HCT116 (cell line): ENCODE measurements at regions not wholly inside any gene's neighbourhood (a gene's known extent, or its start where the extent isn't known, plus 50 kb on each side); places are given as distances from the start of the nearest gene placed in this dataset.

Experiments
- ATAC-seq: fragments of 200-7000 bp; cut with Tn5 transposase; 2 replicates; pipeline ENCODE4 v1.9.1; 2020; ENCODE audit warnings: mild to moderate bottlenecking, moderate library complexity
- BruUV-seq: library from RNA; stranded (reverse); fragments of 400-500 nt; replicated peaks from 2 replicates; lab custom pipeline; 2021; lab: Mats Ljungman, UMichigan
- CTCF ChIA-PET: fragments of 300-600 bp; sonication (Branson Sonifier 250); formaldehyde crosslinking; loops from one replicate; lab custom pipeline; 2021; ENCODE audit warnings: antibody characterized with exemption; lab: Charles Lee
- POLR2A ChIA-PET: fragments of 300-600, 350-600 bp; sonication (Branson Sonifier 250); formaldehyde crosslinking; loops from one replicate; lab custom pipeline; 2021; ENCODE audit warnings: antibody characterized with exemption; lab: Charles Lee
- RAD21 ChIA-PET, 2 experiments: fragments of 300-600 bp; sonication (Branson Sonifier 250); formaldehyde crosslinking; loops; one replicate each; lab custom pipeline; 2023; ENCODE audit warnings: low total read pairs in 2 of 2; ENCODE audit not compliant: uncharacterized antibody in 2 of 2, unreplicated experiment in 2 of 2, low non-redundant PET in 1 of 2; lab: Charles Lee
- DNase-seq: peaks from one replicate; pipeline ENCODE4 v3.0.0-alpha.2; 2010; ENCODE audit warnings: low read depth, low spot score
- H2AFZ ChIP-seq: fragments of 200-600 bp; shearing (Covaris generic), sonication (generic); 2 replicates; pipeline ENCODE4 v1.6.1; 2017; ENCODE audit warnings: low read depth, mixed run types, mixed read lengths, antibody characterized with exemption, low read length; ENCODE audit not compliant: poor library complexity, severe bottlenecking
- H3K27ac ChIP-seq: 2 replicates; pipeline ENCODE4 v1.5.1; 2012; ENCODE audit warnings: low read depth, low read length
- H3K27me3 ChIP-seq: fragments of 200-600 bp; sonication (generic); 2 replicates; pipeline ENCODE4 v1.6.1; 2016; ENCODE audit warnings: mixed run types, low read length, mixed read lengths; ENCODE audit not compliant: insufficient read depth
- H3K36me3 ChIP-seq, 2 experiments: fragments of 200-500 bp in 1 of 2; fragments of 200-600 bp in 1 of 2; sonication (Bioruptor generic) in 1 of 2; sonication (generic) in 1 of 2; 2 replicates each; pipeline versions ENCODE4 v1.5.1 to v1.6.1; 2014 to 2016; ENCODE audit warnings: low read length in 2 of 2, inconsistent platforms in 1 of 2, mixed read lengths in 1 of 2, mixed run types in 1 of 2; ENCODE audit not compliant: insufficient read depth in 2 of 2, control insufficient read depth in 1 of 2
- H3K4me1 ChIP-seq, 2 experiments: fragments of 200-600 bp in 1 of 2; sonication (generic) in 1 of 2; 2 replicates each; pipeline versions ENCODE4 v1.5.1 to v1.6.1; 2012 to 2017; ENCODE audit warnings: low read length in 2 of 2, inconsistent platforms in 1 of 2, mild to moderate bottlenecking in 1 of 2, mixed read lengths in 1 of 2, mixed run types in 1 of 2, moderate library complexity in 1 of 2; ENCODE audit not compliant: insufficient read depth in 2 of 2, control insufficient read depth in 1 of 2
- H3K4me2 ChIP-seq: fragments of 200-600 bp; sonication (generic); 2 replicates; pipeline ENCODE4 v1.6.1; 2017; ENCODE audit warnings: mixed run types, low read length, mixed read lengths
- H3K4me3 ChIP-seq, 2 experiments: fragments of 200-600 bp in 1 of 2; sonication (generic) in 1 of 2; replicated peaks in 1 of 2; 2 replicates each; pipeline ENCODE4 v1.5.1; 2011 to 2016; ENCODE audit warnings: low read length in 2 of 2, control low read depth in 1 of 2, low read depth in 1 of 2, mild to moderate bottlenecking in 1 of 2, mixed read lengths in 1 of 2, mixed run types in 1 of 2
- H3K79me2 ChIP-seq: fragments of 200-600 bp; sonication (generic); 2 replicates; pipeline ENCODE4 v1.6.1; 2017; ENCODE audit warnings: mild to moderate bottlenecking, mixed run types, low read length, moderate library complexity, mixed read lengths; ENCODE audit not compliant: insufficient read depth
- H3K9ac ChIP-seq: fragments of 200-600 bp; sonication (generic); 2 replicates; pipeline ENCODE4 v1.6.1; 2016; ENCODE audit warnings: low read length, mixed read lengths
- H3K9me2 ChIP-seq: fragments of 200-600 bp; sonication (generic), shearing (Covaris generic); 2 replicates; pipeline ENCODE4 v1.6.1; 2017; ENCODE audit warnings: mixed run types, mild to moderate bottlenecking, moderate library complexity; ENCODE audit not compliant: insufficient read depth
- H3K9me3 ChIP-seq, 2 experiments: fragments of 200-500 bp in 1 of 2; fragments of 200-600 bp in 1 of 2; sonication (Bioruptor generic) in 1 of 2; sonication (generic) in 1 of 2; 2 replicates each; pipeline ENCODE4 v1.6.1; 2014 to 2017; ENCODE audit warnings: low read length in 2 of 2, mixed read lengths in 2 of 2, inconsistent platforms in 1 of 2, low read depth in 1 of 2, mild to moderate bottlenecking in 1 of 2, mixed run types in 1 of 2, moderate library complexity in 1 of 2; ENCODE audit not compliant: control insufficient read depth in 1 of 2, insufficient read depth in 1 of 2
- H4K20me1 ChIP-seq: fragments of 200-600 bp; sonication (generic), shearing (Covaris generic); 2 replicates; pipeline ENCODE4 v1.6.1; 2017; ENCODE audit warnings: mixed run types, mild to moderate bottlenecking, moderate library complexity; ENCODE audit not compliant: insufficient read depth
- CBX3 ChIP-seq: IDR thresholded peaks from 2 replicates; pipeline ENCODE4 v1.6.1; 2012; ENCODE audit warnings: low read depth
- CEBPB ChIP-seq: IDR thresholded peaks from 2 replicates; pipeline ENCODE4 v1.6.1; 2012; ENCODE audit warnings: low read depth
- EGR1 ChIP-seq: IDR thresholded peaks from 2 replicates; pipeline ENCODE4 v1.6.1; 2012; ENCODE audit warnings: low read depth
- FOSL1 ChIP-seq: IDR thresholded peaks from 2 replicates; pipeline ENCODE4 v1.6.1; 2012; ENCODE audit warnings: low read depth
- JUND ChIP-seq: IDR thresholded peaks from 2 replicates; pipeline ENCODE4 v1.6.1; 2012
- MAX ChIP-seq: IDR thresholded peaks from 2 replicates; pipeline ENCODE4 v1.6.1; 2012
- POLR2A ChIP-seq: IDR thresholded peaks from 2 replicates; pipeline ENCODE4 v1.7.0; 2011; ENCODE audit warnings: borderline replicate concordance; ENCODE audit not compliant: insufficient read depth, insufficient read length; ENCODE audit errors: extremely low read depth
- POLR2AphosphoS5 ChIP-seq: IDR thresholded peaks from 2 replicates; pipeline ENCODE4 v1.6.1; 2011; ENCODE audit warnings: mild to moderate bottlenecking, low read depth, low read length, moderate library complexity
- RAD21 ChIP-seq: IDR thresholded peaks from 2 replicates; pipeline ENCODE4 v1.6.1; 2012; ENCODE audit warnings: low read depth, mild to moderate bottlenecking
- REST ChIP-seq: IDR thresholded peaks from 2 replicates; pipeline ENCODE4 v1.6.1; 2012; ENCODE audit warnings: low read depth
- SIN3A ChIP-seq: IDR thresholded peaks from 2 replicates; pipeline ENCODE4 v1.6.1; 2012; ENCODE audit warnings: low read depth
- SP1 ChIP-seq: IDR thresholded peaks from 2 replicates; pipeline ENCODE4 v1.6.1; 2012; ENCODE audit warnings: low read depth
- TCF7L2 ChIP-seq: IDR thresholded peaks from 2 replicates; pipeline ENCODE4 v1.7.0; 2011; ENCODE audit warnings: borderline replicate concordance, inconsistent platforms; ENCODE audit not compliant: insufficient read depth, insufficient read length; ENCODE audit errors: extremely low read depth
- YY1 ChIP-seq: IDR thresholded peaks from 2 replicates; pipeline ENCODE4 v1.6.1; 2011; ENCODE audit warnings: low read length, low read depth, moderate library complexity, mild to moderate bottlenecking; ENCODE audit not compliant: insufficient replicate concordance; ENCODE audit errors: extremely low read depth
- ZBTB33 ChIP-seq: IDR thresholded peaks from 2 replicates; pipeline ENCODE4 v1.6.1; 2011; ENCODE audit warnings: mild to moderate bottlenecking, low read length, moderate library complexity; ENCODE audit not compliant: insufficient replicate concordance; ENCODE audit errors: extremely low read depth
- ZFX ChIP-seq: fragments of 450-650 bp; IDR thresholded peaks from 2 replicates; pipeline ENCODE4 v1.6.1; 2017
- intact Hi-C: fragments of 100-400 bp; cut with micrococcal nuclease; formaldehyde crosslinking; loops from 2 replicates; pipeline ENCODE4 v1.10.0; 2022
- TF ChIP-seq, protein P1 (sequence below): IDR thresholded peaks from 2 replicates; pipeline ENCODE4 v1.6.1; 2012

DNA sequence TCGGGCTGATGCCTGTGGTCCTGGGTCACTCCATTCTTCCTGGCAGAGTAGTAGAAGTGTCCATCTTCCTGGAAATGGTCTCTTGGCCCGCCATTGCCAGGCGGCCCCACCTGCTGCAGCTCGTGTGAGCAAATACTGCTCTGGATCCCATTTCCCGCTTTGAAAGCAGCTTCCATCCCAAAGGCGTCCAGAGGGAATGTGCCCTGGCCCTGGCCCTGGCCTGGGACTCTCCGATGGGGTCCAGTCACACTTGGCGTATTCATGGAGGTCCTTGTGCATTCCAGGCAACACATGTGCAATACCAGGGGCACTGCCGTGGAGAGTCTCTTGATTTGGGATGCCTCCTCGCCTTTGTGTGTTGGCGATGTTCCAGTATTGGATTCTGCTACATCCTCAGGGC lies 111.1 kb downstream of the SNRPN start (continued):
- no peak for TF ChIP-seq SP1
- TF ChIP-seq REST: no peak
- no peak for TF ChIP-seq TCF7L2
- no peak for TF ChIP-seq CBX3

DNA sequence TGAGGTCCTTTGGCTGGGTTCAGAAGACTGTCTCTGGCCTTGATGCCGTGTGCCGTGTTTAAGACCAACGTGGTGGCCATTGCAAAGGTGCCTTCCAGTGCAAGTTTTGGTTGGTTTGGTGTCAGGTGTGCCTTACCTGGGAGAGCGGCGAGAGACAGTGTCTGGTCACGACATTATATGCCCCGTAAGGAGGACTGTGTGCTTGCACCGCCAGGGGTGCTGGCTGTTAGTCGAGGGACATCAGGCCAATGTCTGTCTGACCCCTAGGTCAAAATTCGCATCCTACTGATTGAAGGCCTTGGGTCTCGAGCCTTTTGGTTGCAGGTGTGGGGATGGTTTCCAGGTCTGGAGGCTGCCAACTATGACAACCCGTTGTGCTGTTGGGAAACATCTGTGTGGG lies 111.9 kb downstream of the SNRPN start:
- ChIA-PET POLR2A (no interaction called here), CTCF (no interaction called here), RAD21 (no interaction called here)
- no TSS peak for BruUV-seq
- Histone ChIP-seq H3K27ac (no peak overlapping the region), H3K9ac (no peak overlapping the region), H3K4me3 (no peak overlapping the region), H3K9me2 (no peaks in the 10 kb centered on the region), H3K27me3 (no peaks in the 10 kb centered on the region), H3K9me3 (peaks cover 32 to 87% of the 10 kb centered on the region in 2 experiments; a peak in 2 of 4 replicates), H3K36me3 (no peaks in the 10 kb centered on the region), H2AFZ (no peak overlapping the region), H3K4me2 (no peak overlapping the region), H3K4me1 (no peaks in the 10 kb centered on the region), H4K20me1 (no peaks in the 10 kb centered on the region), H3K79me2 (no peaks in the 10 kb centered on the region)
- ATAC-seq (no peak), DNase-seq (no peak)
- intact Hi-C loops: no loop called here
- TF ChIP-seq ZFX (no peak), RAD21 (no peak), CBX3 (no peak), YY1 (no peak), CEBPB (no peak), TCF7L2 (no peak), ZBTB33 (no peak), MAX (no peak), FOSL1 (no peak), SP1 (no peak), EGR1 (no peak), POLR2AphosphoS5 (no peak), SIN3A (no peak), POLR2A (no peak), JUND (no peak), REST (no peak)
- TF ChIP-seq, protein P1, sequence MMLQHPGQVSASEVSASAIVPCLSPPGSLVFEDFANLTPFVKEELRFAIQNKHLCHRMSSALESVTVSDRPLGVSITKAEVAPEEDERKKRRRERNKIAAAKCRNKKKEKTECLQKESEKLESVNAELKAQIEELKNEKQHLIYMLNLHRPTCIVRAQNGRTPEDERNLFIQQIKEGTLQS: no peak
